SK-N-SH (cell line): ENCODE measurements at regions not wholly inside any gene's neighbourhood (a gene's known extent, or its start where the extent isn't known, plus 50 kb on each side); places are given as distances from the start of the nearest gene placed in this dataset.

Source experiments
- CTCF ChIA-PET: fragments of 300-600, 350-600 bp; formaldehyde crosslinking; extraction: SDS; loops from one replicate; lab custom pipeline; 2021; lab: Yijun Ruan, JAX
- POLR2A ChIA-PET: fragments of 350-600 bp; sonication (Branson Sonifier 250); formaldehyde crosslinking; extraction: SDS; loops from one replicate; lab custom pipeline; 2020; ENCODE audit warnings: antibody characterized with exemption, inconsistent platforms; lab: Yijun Ruan, JAX
- DNase-seq: peaks from one replicate; pipeline ENCODE4 v3.0.0; 2012
- H2AFZ ChIP-seq: fragments of 200-600 bp; sonication (generic); 2 replicates; pipeline ENCODE4 v1.8.1; 2016; ENCODE audit warnings: antibody characterized with exemption, mild to moderate bottlenecking, low read depth
- H3F3A ChIP-seq: fragments of 200-600 bp; sonication (generic); replicated peaks from 2 replicates; pipeline ENCODE3; 2016; ENCODE audit warnings: antibody characterized with exemption, mild to moderate bottlenecking; ENCODE audit not compliant: insufficient read depth
- H3K27ac ChIP-seq, 2 experiments: fragments of 200-500 bp in 1 of 2; fragments of 200-600 bp in 1 of 2; sonication (Bioruptor generic) in 1 of 2; sonication (generic), shearing (Covaris generic) in 1 of 2; 2 replicates each; pipeline versions ENCODE4 v1.5.1 to v1.6.1; 2014 to 2016; ENCODE audit warnings: low read depth in 2 of 2, inconsistent platforms in 1 of 2, low read length in 1 of 2, mild to moderate bottlenecking in 1 of 2, mixed read lengths in 1 of 2
- H3K27me3 ChIP-seq: fragments of 200-600 bp; sonication (generic), shearing (Covaris generic); 2 replicates; pipeline ENCODE4 v1.6.1; 2016; ENCODE audit warnings: mixed run types; ENCODE audit not compliant: insufficient read depth
- H3K36me3 ChIP-seq, 2 experiments: fragments of 200-500 bp in 1 of 2; fragments of 200-600 bp in 1 of 2; sonication (Bioruptor generic) in 1 of 2; sonication (generic) in 1 of 2; replicated peaks in 1 of 2; 2 replicates each; pipeline versions ENCODE3 to v1.5.1; 2014 to 2016; ENCODE audit warnings: low read length in 1 of 2, mild to moderate bottlenecking in 1 of 2; ENCODE audit not compliant: insufficient read depth in 2 of 2, control insufficient read depth in 1 of 2
- H3K4me1 ChIP-seq, 2 experiments: fragments of 200-500 bp in 1 of 2; fragments of 200-600 bp in 1 of 2; sonication (Bioruptor generic) in 1 of 2; sonication (generic), shearing (Covaris generic) in 1 of 2; 2 replicates each; pipeline versions ENCODE4 v1.5.1 to v1.6.1; 2014 to 2016; ENCODE audit warnings: low read depth in 1 of 2, low read length in 1 of 2, mixed run types in 1 of 2; ENCODE audit not compliant: insufficient read depth in 2 of 2, control insufficient read depth in 1 of 2
- H3K4me2 ChIP-seq: fragments of 200-600 bp; sonication (generic), shearing (Covaris generic); 2 replicates; pipeline ENCODE4 v1.6.1; 2017; ENCODE audit warnings: mixed run types
- H3K4me3 ChIP-seq, 2 experiments: fragments of 200-500 bp in 1 of 2; fragments of 200-600 bp in 1 of 2; sonication (Bioruptor generic) in 1 of 2; sonication (generic), shearing (Covaris generic) in 1 of 2; 2 replicates each; pipeline versions ENCODE4 v1.5.1 to v1.8.1; 2014 to 2016; ENCODE audit warnings: low read depth in 2 of 2, inconsistent platforms in 1 of 2, low read length in 1 of 2, mild to moderate bottlenecking in 1 of 2, mixed read lengths in 1 of 2, moderate library complexity in 1 of 2
- H3K79me2 ChIP-seq: fragments of 200-600 bp; sonication (generic); 2 replicates; pipeline ENCODE4 v1.8.1; 2017; ENCODE audit warnings: mild to moderate bottlenecking; ENCODE audit not compliant: insufficient read depth
- H3K9ac ChIP-seq: fragments of 200-600 bp; sonication (generic); 2 replicates; pipeline ENCODE4 v1.6.1; 2017; ENCODE audit warnings: mixed run types
- H3K9me2 ChIP-seq: fragments of 200-600 bp; sonication (generic); 2 replicates; pipeline ENCODE4 v1.6.1; 2017; ENCODE audit warnings: mixed run types
- H3K9me3 ChIP-seq: fragments of 200-600 bp; sonication (generic); 2 replicates; pipeline ENCODE4 v1.6.1; 2017; ENCODE audit warnings: mixed run types, mild to moderate bottlenecking, moderate library complexity
- H4K20me1 ChIP-seq: fragments of 200-600 bp; sonication (generic); 2 replicates; pipeline ENCODE4 v1.6.1; 2017; ENCODE audit warnings: mild to moderate bottlenecking, mixed run types; ENCODE audit not compliant: insufficient read depth
- ELF1 ChIP-seq: IDR thresholded peaks from 2 replicates; pipeline ENCODE4 v1.4.0; 2012
- FOSL2 ChIP-seq: IDR thresholded peaks from 2 replicates; pipeline ENCODE4 v1.4.0; 2012; ENCODE audit warnings: low read depth, mild to moderate bottlenecking, moderate library complexity, borderline replicate concordance
- FOXJ3 ChIP-seq: sonication (generic); formaldehyde crosslinking; IDR thresholded peaks from 2 replicates; pipeline ENCODE4 v1.5.1; 2020; ENCODE audit warnings: mild to moderate bottlenecking, missing genetic modification reagents
- GATA2 ChIP-seq: sonication (generic); formaldehyde crosslinking; IDR thresholded peaks from 2 replicates; pipeline ENCODE4 v1.5.0; 2020; ENCODE audit warnings: mild to moderate bottlenecking, missing genetic modification reagents
- IRF3 ChIP-seq: fragments of 150-350 bp; IDR thresholded peaks from 2 replicates; pipeline ENCODE4 v1.6.1; 2016; ENCODE audit warnings: mild to moderate bottlenecking, low read depth, low read length
- MEF2A ChIP-seq: IDR thresholded peaks from 2 replicates; pipeline ENCODE4 v1.4.0; 2012; ENCODE audit warnings: low read depth, borderline replicate concordance
- MXI1 ChIP-seq: IDR thresholded peaks from 2 replicates; pipeline ENCODE4 v1.6.1; 2012; ENCODE audit warnings: mild to moderate bottlenecking, low read depth, low read length, improper control_type of control experiment
- PBX3 ChIP-seq: IDR thresholded peaks from 2 replicates; pipeline ENCODE4; 2012
- RAD21 ChIP-seq: IDR thresholded peaks from 2 replicates; pipeline ENCODE4 v1.6.1; 2012; ENCODE audit warnings: mild to moderate bottlenecking, low read length
- SMC3 ChIP-seq: IDR thresholded peaks from 2 replicates; pipeline ENCODE4 v1.6.1; 2012; ENCODE audit warnings: low read depth, low read length, improper control_type of control experiment
- TEAD4 ChIP-seq: IDR thresholded peaks from 2 replicates; pipeline ENCODE4 v1.4.0; 2012; ENCODE audit warnings: mild to moderate bottlenecking, borderline replicate concordance; ENCODE audit not compliant: insufficient read depth
- YY1 ChIP-seq: IDR thresholded peaks from 2 replicates; pipeline ENCODE4 v1.4.0; 2012; ENCODE audit warnings: low read depth, mild to moderate bottlenecking
- WGBS: methylation state at CpG from one replicate; pipeline ENCODE4 v1.1.6; 2017; ENCODE audit warnings: low lambda C conversion rate; 5-methylcytosine and 5-hydroxymethylcytosine counted together
- TF ChIP-seq, protein P1 (sequence below): fragments of 150-350 bp; IDR thresholded peaks from 2 replicates; pipeline ENCODE4 v1.6.1; 2017; ENCODE audit warnings: antibody characterized with exemption, low read length, low read depth, borderline replicate concordance

DNA sequence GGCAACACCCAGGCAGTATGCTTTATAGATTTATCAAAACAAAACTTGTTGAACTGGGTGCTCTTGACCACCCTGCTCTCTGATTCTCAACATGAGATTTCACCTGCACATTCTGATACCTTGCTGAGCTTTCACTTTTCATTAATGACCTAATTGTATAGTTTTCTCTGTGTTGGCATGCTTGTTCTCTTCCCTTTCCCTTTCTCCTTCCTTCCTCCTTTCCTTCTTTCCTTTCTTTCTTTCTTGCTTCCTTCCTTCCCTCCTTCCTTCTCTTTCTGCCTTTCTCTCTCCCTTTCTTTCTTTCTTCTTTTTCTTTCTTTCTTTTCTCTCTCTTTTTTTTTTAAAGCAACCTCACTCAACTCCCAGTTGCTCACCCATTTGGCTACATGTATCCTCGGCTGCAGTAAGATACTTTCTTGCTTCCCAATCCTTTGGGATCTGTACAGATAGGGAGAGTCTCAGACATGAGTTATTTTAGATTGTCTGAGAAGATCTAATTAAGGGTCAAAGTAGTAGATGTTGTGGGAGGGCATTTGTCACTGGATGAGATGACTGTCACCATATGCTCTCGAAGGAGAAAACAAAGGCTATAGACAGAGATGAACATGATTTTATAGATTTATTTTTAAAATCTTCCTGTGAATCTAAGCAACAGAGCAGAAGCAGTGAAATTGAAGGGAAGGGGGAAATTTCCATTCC lies 458.0 kb downstream of the USP25 start:
- 33% methylated on average over 2 of the region's 2 CpGs for WGBS
- Histone ChIP-seq H3K4me2 (no peak overlapping the region), H3K27ac (no peak overlapping the region), H3K9ac (no peak overlapping the region), H3K4me3 (no peak overlapping the region), H3K79me2 (no peaks in the 10 kb centered on the region), H3F3A (no peaks in the 10 kb centered on the region), H3K36me3 (no peaks in the 10 kb centered on the region), H3K9me3 (no peaks in the 10 kb centered on the region), H2AFZ (no peak overlapping the region), H3K9me2 (no peaks in the 10 kb centered on the region), H4K20me1 (no peaks in the 10 kb centered on the region), H3K27me3 (no peaks in the 10 kb centered on the region), H3K4me1 (no peaks in the 10 kb centered on the region)
- no peak for TF ChIP-seq FOSL2
- no peak for TF ChIP-seq MEF2A
- no peak for TF ChIP-seq ELF1
- TF ChIP-seq RAD21, result no peak
- TF ChIP-seq TEAD4, result no peak
- no peak for TF ChIP-seq FOXJ3 (CRISPR knock-in tag)
- no peak for TF ChIP-seq IRF3
- TF ChIP-seq, protein P1, sequence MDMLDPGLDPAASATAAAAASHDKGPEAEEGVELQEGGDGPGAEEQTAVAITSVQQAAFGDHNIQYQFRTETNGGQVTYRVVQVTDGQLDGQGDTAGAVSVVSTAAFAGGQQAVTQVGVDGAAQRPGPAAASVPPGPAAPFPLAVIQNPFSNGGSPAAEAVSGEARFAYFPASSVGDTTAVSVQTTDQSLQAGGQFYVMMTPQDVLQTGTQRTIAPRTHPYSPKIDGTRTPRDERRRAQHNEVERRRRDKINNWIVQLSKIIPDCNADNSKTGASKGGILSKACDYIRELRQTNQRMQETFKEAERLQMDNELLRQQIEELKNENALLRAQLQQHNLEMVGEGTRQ, result no peak
- no peak for TF ChIP-seq MXI1
- no peak for TF ChIP-seq PBX3
- no peak for TF ChIP-seq GATA2 (CRISPR knock-in tag)
- TF ChIP-seq SMC3, result no peak
- no peak for TF ChIP-seq YY1
- ChIA-PET POLR2A (no interaction called here), CTCF (no interaction called here)
- no peak for DNase-seq

DNA sequence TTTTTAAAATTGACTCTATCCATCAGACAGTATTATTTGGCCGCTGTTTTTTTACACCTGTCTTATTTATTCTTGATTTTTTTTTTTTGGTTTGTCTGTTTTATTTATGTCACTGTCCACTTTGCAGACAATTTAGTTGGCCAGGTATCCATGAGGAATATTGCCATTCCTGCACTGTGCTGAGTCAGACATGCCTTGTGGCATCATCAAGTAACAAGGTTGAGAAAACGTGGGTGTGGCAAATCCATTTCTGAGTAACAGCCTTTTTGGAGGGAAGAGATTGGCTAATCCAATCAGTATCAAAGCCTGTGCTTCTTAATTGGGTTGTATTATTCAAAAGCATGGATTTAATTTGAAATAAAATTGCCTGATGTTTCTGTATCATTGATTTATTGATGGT lies 463.1 kb downstream of the USP25 start:
- Histone ChIP-seq H4K20me1 (no peaks in the 10 kb centered on the region), H3K27me3 (no peaks in the 10 kb centered on the region), H3K4me3 (no peak overlapping the region), H3K79me2 (no peaks in the 10 kb centered on the region), H3K27ac (no peak overlapping the region), H3K9me2 (no peaks in the 10 kb centered on the region), H2AFZ (no peak overlapping the region), H3K9me3 (no peaks in the 10 kb centered on the region), H3K36me3 (no peaks in the 10 kb centered on the region), H3F3A (no peaks in the 10 kb centered on the region), H3K4me2 (no peak overlapping the region), H3K9ac (no peak overlapping the region), H3K4me1 (no peaks in the 10 kb centered on the region; a peak in 1 of 4 replicates)
- ChIA-PET POLR2A (no interaction called here), CTCF (no interaction called here)
- 41% methylated on average over 2 of the region's 2 CpGs for whole genome bisulfite sequencing
- DNase-seq, result no peak
- TF ChIP-seq SMC3, result no peak
